ENCODE measurements at regions not wholly inside any gene's neighbourhood (a gene's known extent, or its start where the extent isn't known, plus 50 kb on each side); places are given as distances from the start of the nearest gene placed in this dataset.

DNA sequence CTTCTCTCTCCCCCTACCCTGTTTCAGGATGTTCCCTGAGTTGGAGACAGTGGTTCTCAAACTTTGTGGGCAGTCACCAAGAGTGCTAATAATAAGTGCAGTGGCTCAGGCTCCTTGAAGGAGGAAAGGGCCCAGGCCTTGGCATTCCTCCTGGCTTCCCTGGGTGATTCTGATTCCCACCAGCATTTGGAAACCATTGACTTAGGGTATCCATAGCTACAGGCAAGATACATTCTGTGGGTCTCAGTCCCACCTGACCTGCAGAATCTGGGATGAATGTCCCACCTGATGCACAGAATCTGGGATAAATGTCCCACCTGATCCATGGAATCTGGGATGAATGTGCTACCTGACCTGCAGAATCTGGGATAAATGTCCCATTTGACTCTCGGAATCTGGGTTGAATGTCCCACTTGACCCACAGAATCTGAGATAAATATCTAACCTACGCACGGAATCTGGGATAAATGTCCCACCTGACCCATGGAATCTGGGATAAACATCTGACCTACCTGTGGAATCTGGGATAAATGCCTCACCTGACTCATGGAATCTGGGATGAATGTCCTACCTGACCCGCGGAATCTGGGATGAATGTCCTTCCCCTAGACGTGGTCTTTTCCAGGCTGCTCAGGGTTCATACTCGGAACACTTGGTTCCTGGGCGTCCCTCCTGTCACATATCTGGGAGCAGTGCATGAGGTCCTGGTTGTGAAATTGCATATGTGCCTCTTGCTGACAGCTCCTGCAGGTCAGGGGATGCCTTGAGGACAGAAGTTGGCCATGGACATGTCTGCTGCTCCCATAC is 136.7 kb upstream of the HS3ST2 start:
- Mint-ChIP-seq H3K9me3 (no peaks in the 10 kb centered on the region), H3K4me1 (ENCODE audit: low read depth) (no peaks in the 10 kb centered on the region), H3K27ac (no peak overlapping the region), H3K36me3 (no peaks in the 10 kb centered on the region), H3K27me3 (peaks cover 3% of the 10 kb centered on the region), H3K4me3 (no peak overlapping the region)
- no peak for DNase-seq
- POLR2A ChIA-PET: no interaction called here
- CTCF ChIA-PET: no interaction called here
- intact Hi-C loops (cut with micrococcal nuclease): no loop called here

DNA sequence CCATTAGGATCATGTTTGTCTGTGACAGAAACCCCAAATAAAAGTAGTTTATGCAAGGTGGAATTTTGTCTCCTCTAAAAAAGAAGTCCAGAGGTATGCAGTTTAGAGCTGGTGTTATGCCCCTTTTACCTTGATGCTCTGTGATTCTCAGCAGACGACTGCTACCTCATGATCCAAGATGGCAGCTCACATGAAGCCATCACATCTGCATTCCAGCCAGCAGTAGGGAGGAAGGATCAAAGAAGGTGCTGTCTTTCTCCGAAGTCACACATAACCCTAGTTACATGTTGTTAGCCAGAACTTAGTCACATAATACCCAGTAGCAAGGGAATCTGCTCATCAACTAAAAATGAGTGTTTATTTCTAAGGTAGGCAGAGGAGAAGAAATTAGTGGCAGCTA is 135.7 kb upstream of the HS3ST2 start:
- Mint-ChIP-seq H3K4me3 (no peak overlapping the region), H3K27me3 (peaks cover 6% of the 10 kb centered on the region), H3K27ac (no peak overlapping the region), H3K9me3 (no peaks in the 10 kb centered on the region), H3K36me3 (no peaks in the 10 kb centered on the region), H3K4me1 (ENCODE audit: low read depth) (no peaks in the 10 kb centered on the region)
- intact Hi-C loops (cut with micrococcal nuclease): no loop called here
- CTCF ChIA-PET: no interaction called here
- DNase-seq: no peak
- POLR2A ChIA-PET: no interaction called here

DNA sequence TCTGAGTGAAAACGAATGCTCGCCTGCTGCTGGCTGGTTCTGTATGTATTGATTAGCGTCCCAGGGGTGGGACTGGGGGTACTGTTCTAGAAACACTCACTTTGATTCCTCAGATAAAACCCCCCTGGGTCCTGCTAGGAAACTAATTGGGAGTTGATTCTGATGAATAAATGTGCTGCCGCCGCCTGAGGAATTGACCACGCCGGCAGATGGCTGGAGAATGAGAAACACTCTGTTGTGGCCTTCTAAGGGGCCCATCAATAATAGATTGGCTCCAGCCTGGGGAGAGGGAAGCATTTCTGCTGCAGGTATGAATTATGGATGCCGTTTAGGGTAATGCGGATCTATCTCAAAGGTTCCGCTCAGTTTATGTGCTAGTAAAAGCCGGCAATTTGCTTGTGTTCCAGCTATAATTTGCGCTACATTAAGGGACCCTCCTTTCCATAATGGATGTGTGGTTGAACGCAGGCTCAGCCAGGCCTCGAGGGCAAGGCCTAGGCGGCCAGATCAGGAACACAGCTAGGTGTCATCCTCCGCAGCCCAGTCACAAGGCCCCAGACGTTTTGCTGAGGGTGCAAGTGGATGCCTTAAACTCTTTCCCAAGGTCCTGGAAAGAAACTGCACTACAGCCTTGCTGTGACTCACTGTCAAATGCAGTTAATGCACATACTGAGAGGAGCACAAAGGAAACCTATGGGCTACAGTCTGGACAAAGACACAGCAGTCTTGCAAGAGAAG is 132.2 kb upstream of the HS3ST2 start:
- Mint-ChIP-seq H3K27me3 (peaks cover 6% of the 10 kb centered on the region), H3K27ac (no peak overlapping the region), H3K9me3 (no peaks in the 10 kb centered on the region), H3K4me1 (ENCODE audit: low read depth) (peaks cover 4% of the 10 kb centered on the region), H3K4me3 (no peak overlapping the region), H3K36me3 (no peaks in the 10 kb centered on the region)
- ChIA-PET POLR2A (no interaction called here), CTCF (interaction anchor here (1.1 kb wide), 1 partner anchor 1113 kb away, joined by 3 read pairs; no protein-coding TSS in a partner anchor)
- DNase-seq: no peak
- intact Hi-C loops (cut with micrococcal nuclease): no loop called here

DNA sequence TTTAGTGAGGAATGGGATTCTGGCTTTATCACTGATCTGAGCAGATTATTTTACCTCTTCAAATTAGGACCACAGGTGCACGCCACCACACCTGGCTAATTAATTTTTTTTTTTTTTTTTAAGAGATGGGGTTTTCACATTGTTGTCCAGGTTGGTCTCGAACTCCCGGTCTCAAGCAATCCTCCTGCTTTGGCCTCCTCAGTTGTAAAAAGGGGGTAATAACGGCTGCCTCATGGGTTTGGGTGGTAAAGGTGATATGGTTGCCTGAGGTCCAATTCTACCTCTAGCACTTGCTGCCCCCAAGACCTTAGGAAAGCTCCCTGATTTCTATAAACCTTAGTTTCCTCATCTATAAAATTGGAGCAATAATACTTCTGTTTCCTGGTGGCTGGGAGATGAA is 130.7 kb upstream of the HS3ST2 start:
- no peak overlapping the region for H3K4me3 Mint-ChIP-seq
- H3K9me3 Mint-ChIP-seq: peaks cover 4% of the 10 kb centered on the region
- ChIA-PET CTCF (no interaction called here), POLR2A (no interaction called here)
- DNase-seq: no peak
- H3K27me3 Mint-ChIP-seq: peaks cover 3% of the 10 kb centered on the region
- intact Hi-C loops (cut with micrococcal nuclease): no loop called here
- H3K36me3 Mint-ChIP-seq: no peaks in the 10 kb centered on the region
- peaks cover 4% of the 10 kb centered on the region for H3K4me1 Mint-ChIP-seq (ENCODE audit: low read depth)
- no peak overlapping the region for H3K27ac Mint-ChIP-seq

DNA sequence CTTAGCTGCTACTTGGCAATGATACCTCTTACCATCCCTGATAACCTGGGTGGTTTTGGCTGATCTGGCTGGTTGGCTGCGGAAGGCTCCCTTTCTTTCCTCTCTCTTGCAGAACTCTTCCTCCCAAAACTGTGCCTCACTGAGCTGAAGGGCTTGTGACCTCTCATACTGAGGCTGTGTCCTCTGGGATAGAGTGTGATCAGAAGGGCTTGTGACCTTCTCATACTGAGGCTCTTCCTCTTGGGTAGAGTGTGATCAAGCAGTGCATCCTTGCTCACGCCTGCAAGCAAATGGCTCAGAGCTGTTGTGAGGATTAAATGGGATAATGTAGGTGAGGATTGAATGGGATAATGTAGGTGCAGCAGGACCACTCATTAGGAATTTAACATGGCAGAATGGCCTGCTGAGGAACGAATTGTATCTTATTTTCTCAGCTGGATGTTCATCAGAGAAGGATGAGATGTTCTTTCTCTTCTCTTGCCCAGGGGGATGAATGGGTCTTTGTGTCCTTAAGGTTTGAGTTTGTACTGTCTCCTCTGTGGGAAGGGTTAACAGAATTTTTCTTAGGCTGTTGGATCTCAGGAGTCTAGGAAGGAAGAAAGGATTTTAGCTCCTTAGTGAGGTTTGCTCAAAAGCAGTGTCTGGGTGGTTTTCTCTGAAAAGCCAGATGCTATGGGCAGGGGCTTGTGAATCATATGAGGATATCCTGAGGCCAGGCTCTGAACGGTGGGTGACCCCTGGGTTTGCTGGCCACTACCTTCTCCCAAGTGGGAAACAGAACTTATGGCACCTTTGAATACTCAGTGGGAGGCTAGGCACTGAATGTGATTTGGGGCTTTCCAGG is 130.0 kb upstream of the HS3ST2 start:
- peaks cover 3% of the 10 kb centered on the region for H3K27me3 Mint-ChIP-seq
- H3K9me3 Mint-ChIP-seq: peaks cover 4% of the 10 kb centered on the region
- no peak for DNase-seq
- intact Hi-C loops (cut with micrococcal nuclease): no loop called here
- H3K27ac Mint-ChIP-seq: no peak overlapping the region
- H3K36me3 Mint-ChIP-seq: no peaks in the 10 kb centered on the region
- CTCF ChIA-PET: no interaction called here
- H3K4me1 Mint-ChIP-seq (ENCODE audit: low read depth): peaks cover 4% of the 10 kb centered on the region
- POLR2A ChIA-PET: interaction anchor here (0.6 kb wide), 1 partner anchor 18 kb away, joined by 3 read pairs; no protein-coding TSS in a partner anchor
- H3K4me3 Mint-ChIP-seq: no peak overlapping the region

DNA sequence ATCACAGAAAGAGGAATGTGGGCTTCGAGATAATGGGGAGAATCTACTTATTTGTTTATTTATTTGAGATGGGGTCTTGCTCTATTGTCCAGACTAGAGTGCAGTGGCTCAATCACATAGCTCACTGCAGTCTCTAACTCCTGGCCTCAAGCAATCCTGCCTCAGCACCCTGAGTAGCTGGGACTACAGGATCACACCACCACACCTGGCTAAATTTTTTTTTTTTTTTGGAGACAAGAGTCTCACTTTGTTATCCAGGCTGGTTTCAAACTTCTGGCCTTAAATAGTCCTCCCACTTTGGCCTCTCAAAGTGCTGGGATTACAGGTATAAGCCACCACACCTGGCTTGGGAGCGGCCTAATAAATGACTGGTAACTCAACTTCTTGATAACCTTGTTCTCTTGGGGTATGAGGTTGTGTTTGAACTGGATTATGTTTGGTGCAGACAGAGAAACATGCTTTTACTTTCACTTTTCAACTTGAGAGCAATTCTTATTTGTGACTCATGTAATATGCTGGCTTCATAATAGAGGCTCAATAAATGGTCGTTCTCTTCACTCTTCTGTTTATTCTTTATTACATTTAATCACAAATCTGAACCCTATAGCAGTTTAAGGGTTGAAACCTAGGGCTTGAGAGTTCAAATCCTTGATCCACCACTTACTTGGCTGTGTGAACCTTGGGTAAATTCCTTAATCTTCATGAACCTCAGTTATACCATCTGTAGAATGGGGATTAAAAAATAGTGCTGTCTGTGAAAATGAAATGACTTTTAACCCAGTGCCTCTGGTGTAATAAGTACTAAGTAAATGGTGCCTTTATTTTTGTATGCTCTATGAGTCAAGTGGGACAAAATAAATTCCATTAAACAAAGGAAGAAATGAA is 129.1 kb upstream of the HS3ST2 start:
- Mint-ChIP-seq H3K36me3 (no peaks in the 10 kb centered on the region), H3K27me3 (peaks cover 3% of the 10 kb centered on the region), H3K4me1 (ENCODE audit: low read depth) (peaks cover 4% of the 10 kb centered on the region), H3K4me3 (no peak overlapping the region), H3K9me3 (peaks cover 4% of the 10 kb centered on the region), H3K27ac (no peak overlapping the region)
- intact Hi-C loops (cut with micrococcal nuclease): no loop called here
- POLR2A ChIA-PET: interaction anchor here (0.6 kb wide), 1 partner anchor 19 kb away, joined by 3 read pairs; no protein-coding TSS in a partner anchor
- DNase-seq: no peak
- CTCF ChIA-PET: no interaction called here

DNA sequence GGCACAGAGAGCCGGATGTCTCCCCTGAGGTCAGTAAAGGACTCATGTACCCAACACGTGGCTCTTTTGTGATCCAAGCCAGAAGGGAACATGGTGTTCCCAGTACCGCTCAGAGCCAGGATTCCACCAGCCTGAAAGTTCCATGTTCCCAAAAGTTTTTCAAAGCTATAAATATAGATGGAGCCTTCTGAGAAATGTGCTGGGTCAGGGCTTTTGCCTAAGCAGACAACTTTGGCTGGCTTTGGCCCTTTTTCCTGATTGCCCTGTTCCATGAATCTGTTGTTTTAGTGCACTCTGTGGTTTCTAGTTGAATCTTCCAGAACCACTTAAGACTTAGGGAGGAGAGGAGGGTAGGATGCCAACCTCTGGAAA is 128.5 kb upstream of the HS3ST2 start:
- H3K9me3 Mint-ChIP-seq: peaks cover 4% of the 10 kb centered on the region
- peaks cover 4% of the 10 kb centered on the region for H3K4me1 Mint-ChIP-seq (ENCODE audit: low read depth)
- ChIA-PET POLR2A (no interaction called here), CTCF (no interaction called here)
- no peak for DNase-seq
- no peak overlapping the region for H3K27ac Mint-ChIP-seq
- H3K36me3 Mint-ChIP-seq: no peaks in the 10 kb centered on the region
- peaks cover 3% of the 10 kb centered on the region for H3K27me3 Mint-ChIP-seq
- intact Hi-C loops (cut with micrococcal nuclease): no loop called here
- no peak overlapping the region for H3K4me3 Mint-ChIP-seq

DNA sequence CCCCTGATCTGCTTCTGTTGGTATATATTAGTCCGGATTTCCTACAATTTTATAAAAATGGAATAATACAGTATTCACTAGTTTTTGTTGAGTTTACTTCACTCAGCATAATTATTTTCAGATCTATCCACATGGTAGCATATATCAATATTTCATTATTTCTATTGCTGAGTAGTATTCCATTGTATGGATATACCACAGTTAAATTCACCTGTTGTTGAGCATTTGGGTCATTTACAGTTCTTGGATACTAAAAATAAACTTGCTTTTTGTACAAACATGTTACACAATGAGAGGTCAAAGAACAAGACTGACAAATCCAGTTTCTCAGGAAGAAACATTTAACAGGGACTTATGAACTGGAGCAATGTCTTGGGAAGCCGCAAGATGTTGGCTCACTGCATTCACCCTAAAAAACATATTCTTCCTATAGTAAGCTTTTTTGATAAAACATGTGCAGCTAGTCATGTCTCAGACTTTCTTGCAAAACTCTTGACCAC is 126.9 kb upstream of the HS3ST2 start:
- no peak overlapping the region for H3K27ac Mint-ChIP-seq
- no peak overlapping the region for H3K4me3 Mint-ChIP-seq
- peaks cover 4% of the 10 kb centered on the region for H3K4me1 Mint-ChIP-seq (ENCODE audit: low read depth)
- DNase-seq: no peak
- intact Hi-C loops (cut with micrococcal nuclease): no loop called here
- no peaks in the 10 kb centered on the region for H3K36me3 Mint-ChIP-seq
- CTCF ChIA-PET: no interaction called here
- POLR2A ChIA-PET: no interaction called here
- peaks cover 4% of the 10 kb centered on the region for H3K9me3 Mint-ChIP-seq
- H3K27me3 Mint-ChIP-seq: peaks cover 3% of the 10 kb centered on the region

DNA sequence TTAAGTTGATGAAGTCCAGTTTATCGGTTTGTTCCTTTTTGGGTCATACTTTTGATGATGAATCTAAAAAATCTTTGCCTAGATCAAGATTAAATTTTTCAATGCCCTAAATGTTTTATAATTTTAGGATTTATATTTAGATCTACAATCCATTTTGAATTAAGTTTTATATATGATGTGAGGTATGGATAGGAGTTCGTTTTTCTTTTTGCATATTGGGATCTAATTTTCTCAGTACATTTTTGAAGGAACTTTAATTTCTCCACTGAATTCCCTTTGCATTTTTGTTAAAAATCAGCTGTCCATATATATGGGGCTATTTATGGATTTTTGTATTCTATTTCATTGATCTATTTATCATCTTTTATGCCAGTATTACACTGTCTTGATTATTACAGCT is 125.5 kb upstream of the HS3ST2 start:
- no peaks in the 10 kb centered on the region for H3K36me3 Mint-ChIP-seq
- no peak overlapping the region for H3K4me3 Mint-ChIP-seq
- CTCF ChIA-PET: no interaction called here
- POLR2A ChIA-PET: no interaction called here
- H3K9me3 Mint-ChIP-seq: peaks cover 4% of the 10 kb centered on the region
- DNase-seq: no peak
- no peaks in the 10 kb centered on the region for H3K27me3 Mint-ChIP-seq
- peaks cover 4% of the 10 kb centered on the region for H3K4me1 Mint-ChIP-seq (ENCODE audit: low read depth)
- no peak overlapping the region for H3K27ac Mint-ChIP-seq
- intact Hi-C loops (cut with micrococcal nuclease): no loop called here

DNA sequence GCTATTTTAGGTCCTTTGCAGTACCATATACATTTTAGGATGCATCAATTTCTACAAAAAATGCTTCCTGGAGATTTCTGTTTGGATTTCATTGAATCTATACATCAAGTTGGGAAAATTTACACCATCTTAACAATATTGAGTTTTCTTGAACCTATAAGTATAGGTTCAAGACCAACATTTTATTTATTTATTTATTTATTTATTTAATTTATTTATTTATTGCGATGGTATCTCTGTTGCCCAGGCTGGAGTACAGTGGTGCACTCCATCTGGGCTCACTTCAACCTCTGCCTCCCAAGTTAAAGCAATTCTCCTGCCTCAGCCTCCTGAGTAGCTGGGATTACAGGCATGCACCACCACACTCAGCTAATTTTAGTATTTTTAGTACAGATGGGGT is 125.0 kb upstream of the HS3ST2 start:
- intact Hi-C loops (cut with micrococcal nuclease): no loop called here
- Mint-ChIP-seq H3K27me3 (no peaks in the 10 kb centered on the region), H3K9me3 (peaks cover 4% of the 10 kb centered on the region), H3K4me3 (no peak overlapping the region), H3K4me1 (ENCODE audit: low read depth) (peaks cover 4% of the 10 kb centered on the region), H3K36me3 (no peaks in the 10 kb centered on the region), H3K27ac (no peak overlapping the region)
- CTCF ChIA-PET: no interaction called here
- POLR2A ChIA-PET: no interaction called here
- no peak for DNase-seq

DNA sequence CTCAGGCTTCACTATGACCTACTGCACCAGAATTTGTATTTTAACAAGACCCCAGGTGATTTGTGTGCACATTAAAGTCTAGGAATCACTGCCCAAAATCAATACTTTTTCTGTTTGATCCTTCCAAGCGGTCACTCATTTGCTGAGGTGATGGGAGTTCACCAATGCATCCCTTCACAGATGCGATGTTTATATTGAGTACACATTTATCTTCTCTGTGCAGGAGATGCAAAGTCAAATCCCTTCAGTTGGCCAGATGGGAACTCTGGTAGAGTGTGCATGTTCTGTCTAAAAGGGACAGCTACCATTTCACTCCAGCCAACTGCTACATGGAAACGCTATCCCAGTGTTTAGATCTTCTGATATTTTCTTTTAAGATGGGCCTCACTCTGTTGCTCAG is 122.6 kb upstream of the HS3ST2 start:
- no peak for DNase-seq
- intact Hi-C loops (cut with micrococcal nuclease): no loop called here
- Mint-ChIP-seq H3K4me3 (no peak overlapping the region), H3K4me1 (ENCODE audit: low read depth) (no peaks in the 10 kb centered on the region), H3K36me3 (no peaks in the 10 kb centered on the region), H3K27ac (no peak overlapping the region), H3K27me3 (no peaks in the 10 kb centered on the region), H3K9me3 (peaks cover 4% of the 10 kb centered on the region)
- ChIA-PET CTCF (no interaction called here), POLR2A (no interaction called here)

DNA sequence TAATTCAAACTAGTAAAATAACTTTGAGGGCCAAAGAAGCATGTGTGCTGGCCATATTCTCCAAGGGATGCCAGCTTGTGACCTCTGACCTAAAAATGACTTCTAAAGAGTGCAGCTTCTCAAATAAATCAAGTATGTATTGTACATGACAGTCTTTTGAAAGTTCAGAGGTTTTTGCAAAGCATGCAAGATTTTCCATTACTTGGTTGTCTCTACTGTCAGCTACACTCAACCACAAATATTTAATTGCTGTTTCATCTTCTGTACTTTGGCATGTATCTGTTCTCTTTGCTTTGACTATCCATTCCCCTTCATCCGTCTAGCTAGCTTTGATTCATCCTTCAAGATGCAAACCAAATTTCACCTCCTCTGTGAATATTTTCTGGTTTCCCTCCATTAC is 121.9 kb upstream of the HS3ST2 start:
- Mint-ChIP-seq H3K36me3 (no peaks in the 10 kb centered on the region), H3K9me3 (peaks cover 2% of the 10 kb centered on the region), H3K27ac (no peak overlapping the region), H3K27me3 (no peaks in the 10 kb centered on the region), H3K4me3 (no peak overlapping the region), H3K4me1 (ENCODE audit: low read depth) (no peaks in the 10 kb centered on the region)
- ChIA-PET POLR2A (no interaction called here), CTCF (no interaction called here)
- intact Hi-C loops (cut with micrococcal nuclease): no loop called here
- DNase-seq: no peak

Measured in activated CD4-positive, alpha-beta memory T cell treated with anti-CD3 and anti-CD28 coated beads for 36 hours (primary cell).